ENCODE measurements at regions not wholly inside any gene's neighbourhood (a gene's known extent, or its start where the extent isn't known, plus 50 kb on each side); places are given as distances from the start of the nearest gene placed in this dataset.

GRCh38 chr2:193276988-193277387 lies 1082.3 kb upstream of the TMEFF2 start:
- no peaks in the 10 kb centered on the region for H3K9me3 Mint-ChIP-seq
- H3K4me3 Mint-ChIP-seq: no peak overlapping the region
- TF ChIP-seq CTCF (IDR thresholded peaks at IDR 0.05): no peak
- CTCF ChIA-PET: no interaction called here
- POLR2A ChIA-PET: no interaction called here
- H3K36me3 Mint-ChIP-seq (ENCODE audit: low read depth): no peaks in the 10 kb centered on the region
- ATAC-seq (ENCODE audit: low read depth): no peak
- intact Hi-C loops (cut with micrococcal nuclease): no loop called here
- no peak overlapping the region for H3K27ac Mint-ChIP-seq
- no peaks in the 10 kb centered on the region for H3K27me3 Mint-ChIP-seq
- no peak for DNase-seq
- H3K4me1 Mint-ChIP-seq: no peaks in the 10 kb centered on the region

GRCh38 chr2:193276560-193276959 lies 1081.8 kb upstream of the TMEFF2 start:
- H3K9me3 Mint-ChIP-seq: no peaks in the 10 kb centered on the region
- ChIA-PET CTCF (no interaction called here), POLR2A (no interaction called here)
- H3K4me1 Mint-ChIP-seq: no peaks in the 10 kb centered on the region
- no peak for DNase-seq
- TF ChIP-seq CTCF (IDR thresholded peaks at IDR 0.05): no peak
- no peaks in the 10 kb centered on the region for H3K27me3 Mint-ChIP-seq
- no peak overlapping the region for H3K27ac Mint-ChIP-seq
- H3K36me3 Mint-ChIP-seq (ENCODE audit: low read depth): no peaks in the 10 kb centered on the region
- intact Hi-C loops (cut with micrococcal nuclease): no loop called here
- no peak overlapping the region for H3K4me3 Mint-ChIP-seq
- ATAC-seq (ENCODE audit: low read depth): no peak

- ChIA-PET POLR2A (no interaction called here), CTCF (no interaction called here)
- Mint-ChIP-seq H3K27me3 (no peaks in the 10 kb centered on the region), H3K36me3 (ENCODE audit: low read depth) (no peaks in the 10 kb centered on the region), H3K4me1 (no peaks in the 10 kb centered on the region), H3K27ac (no peak overlapping the region), H3K4me3 (no peak overlapping the region), H3K9me3 (no peaks in the 10 kb centered on the region)
- no peak for TF ChIP-seq CTCF (IDR thresholded peaks at IDR 0.05)
- DNase-seq (no peak), ATAC-seq (ENCODE audit: low read depth) (no peak)
- intact Hi-C loops (cut with micrococcal nuclease): no loop called here
Observed at GRCh38 chr2:193276069-193276468, 1081.3 kb upstream of the TMEFF2 start.

- H3K4me3 Mint-ChIP-seq: no peak overlapping the region
- H3K4me1 Mint-ChIP-seq: no peaks in the 10 kb centered on the region
- CTCF ChIA-PET: interaction anchor here (0.5 kb wide), 1 partner anchor 274 kb away, joined by 3 read pairs; no protein-coding TSS in a partner anchor
- H3K9me3 Mint-ChIP-seq: no peaks in the 10 kb centered on the region
- DNase-seq (no peak), ATAC-seq (ENCODE audit: low read depth) (no peak)
- no peak for TF ChIP-seq CTCF (IDR thresholded peaks at IDR 0.05)
- intact Hi-C loops (cut with micrococcal nuclease): no loop called here
- no peaks in the 10 kb centered on the region for H3K36me3 Mint-ChIP-seq (ENCODE audit: low read depth)
- POLR2A ChIA-PET: no interaction called here
- no peak overlapping the region for H3K27ac Mint-ChIP-seq
- no peaks in the 10 kb centered on the region for H3K27me3 Mint-ChIP-seq
Observed at GRCh38 chr2:193272011-193272410, 1077.3 kb upstream of the TMEFF2 start.

GRCh38 chr2:193270816-193271215 lies 1076.1 kb upstream of the TMEFF2 start:
- no peak overlapping the region for H3K4me3 Mint-ChIP-seq
- intact Hi-C loops (cut with micrococcal nuclease): no loop called here

More at GRCh38 chr2:193270816-193271215, 1076.1 kb upstream of the TMEFF2 start:
- ATAC-seq (ENCODE audit: low read depth) (no peak), DNase-seq (no peak)
- Mint-ChIP-seq H3K9me3 (no peaks in the 10 kb centered on the region), H3K4me1 (no peaks in the 10 kb centered on the region), H3K36me3 (ENCODE audit: low read depth) (no peaks in the 10 kb centered on the region), H3K27ac (no peak overlapping the region), H3K27me3 (no peaks in the 10 kb centered on the region)
- POLR2A ChIA-PET: no interaction called here
- CTCF ChIA-PET: no interaction called here
- TF ChIP-seq CTCF (IDR thresholded peaks at IDR 0.05): no peak
